BJ (cell line): ENCODE measurements at regions not wholly inside any gene's neighbourhood (a gene's known extent, or its start where the extent isn't known, plus 50 kb on each side); places are given as distances from the start of the nearest gene placed in this dataset.
A peak's percentile ranks its signal among the peaks of the same experiment; 100 is the strongest.

ENCODE experiments used
- CTCF ChIA-PET: fragments of 350-600 bp; formaldehyde crosslinking; extraction: SDS; loops from one replicate; lab custom pipeline; 2021; ENCODE audit warnings: antibody characterized with exemption, inconsistent platforms; lab: Yijun Ruan, JAX
- POLR2A ChIA-PET: fragments of 300-600 bp; sonication (Branson Sonifier 250); formaldehyde crosslinking; extraction: SDS; loops from one replicate; lab custom pipeline; 2021; ENCODE audit warnings: antibody characterized with exemption; lab: Charles Lee
- DNase-seq: peaks from one replicate; pipeline ENCODE4 v3.0.0-alpha.2; 2011; ENCODE audit warnings: low read depth
- H3K27me3 ChIP-seq: 2 replicates; pipeline ENCODE4 v1.6.0; 2011; ENCODE audit warnings: low read length; ENCODE audit not compliant: control insufficient read depth, insufficient read depth
- H3K36me3 ChIP-seq: 2 replicates; pipeline ENCODE4 v1.5.1; 2011; ENCODE audit warnings: low read length; ENCODE audit not compliant: control insufficient read depth, insufficient read depth
- H3K4me3 ChIP-seq: 2 replicates; pipeline ENCODE4 v1.5.1; 2011; ENCODE audit warnings: low read depth, mild to moderate bottlenecking, control low read depth, low read length
- CTCF ChIP-seq: IDR thresholded peaks from 2 replicates; pipeline ENCODE4 v1.5.1; 2011; ENCODE audit warnings: low read depth, mild to moderate bottlenecking, control low read depth, inconsistent platforms, low read length, moderate library complexity; ENCODE audit not compliant: insufficient read depth

- Histone ChIP-seq H3K27me3 (no peaks in the 10 kb centered on the region), H3K36me3 (no peaks in the 10 kb centered on the region), H3K4me3 (no peak overlapping the region)
- no peak for DNase-seq
- no peak for TF ChIP-seq CTCF
- ChIA-PET POLR2A (no interaction called here), CTCF (interaction anchor here (1.4 kb wide), 1 partner anchor 139 kb away, joined by 3 read pairs; no protein-coding TSS in a partner anchor)
These were observed 785.6 kb upstream of the SOX9 start for GRCh38 chr17:71335212-71335611.

- no peaks in the 10 kb centered on the region for H3K27me3 ChIP-seq
- no peak overlapping the region for H3K4me3 ChIP-seq
- no peak for DNase-seq
- ChIA-PET CTCF (no interaction called here), POLR2A (interaction anchor here (0.6 kb wide), 1 partner anchor 155 kb away, joined by 5 read pairs; no protein-coding TSS in a partner anchor)
- TF ChIP-seq CTCF = no peak
- H3K36me3 ChIP-seq = no peaks in the 10 kb centered on the region
These were observed 782.9 kb upstream of the SOX9 start for GRCh38 chr17:71337938-71338337.

- no peaks in the 10 kb centered on the region for H3K36me3 ChIP-seq
- TF ChIP-seq CTCF = no peak
- CTCF ChIA-PET = no interaction called here
- DNase-seq = no peak
- POLR2A ChIA-PET = interaction anchor here (0.6 kb wide), 1 partner anchor 156 kb away, joined by 5 read pairs; no protein-coding TSS in a partner anchor
- H3K4me3 ChIP-seq = 0 out of 2 replicates have a peak overlapping the region, but pooled peaks have one; percentile 9
- H3K27me3 ChIP-seq = no peaks in the 10 kb centered on the region
These were observed 782.4 kb upstream of the SOX9 start for GRCh38 chr17:71338396-71338795.

- POLR2A ChIA-PET = no interaction called here
- no peak for TF ChIP-seq CTCF
- no peaks in the 10 kb centered on the region for H3K36me3 ChIP-seq
- H3K4me3 ChIP-seq = no peak overlapping the region
- H3K27me3 ChIP-seq = no peaks in the 10 kb centered on the region
- no peak for DNase-seq
- CTCF ChIA-PET = no interaction called here
These were observed 781.6 kb upstream of the SOX9 start for GRCh38 chr17:71339206-71339605.

DNA sequence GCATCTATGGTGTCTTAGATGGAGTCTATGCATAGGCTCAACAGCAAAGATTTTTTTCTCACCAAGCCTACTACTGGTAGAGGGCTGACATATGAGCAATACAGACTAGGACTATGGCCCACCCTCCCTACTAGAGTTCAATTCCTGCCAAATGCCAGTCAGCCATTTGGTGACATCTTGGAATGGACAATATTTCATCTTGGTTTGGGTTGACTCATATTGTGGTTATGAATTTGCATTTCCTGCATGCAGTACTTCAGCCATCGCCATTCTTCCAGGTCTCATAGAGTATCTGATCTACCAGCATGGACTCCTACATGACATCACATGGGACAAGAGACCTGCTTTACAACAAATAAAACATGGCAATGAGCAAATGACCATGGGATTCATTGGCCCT, 778.1 kb upstream of the SOX9 start:
- Histone ChIP-seq H3K36me3 (no peaks in the 10 kb centered on the region), H3K27me3 (no peaks in the 10 kb centered on the region), H3K4me3 (no peak overlapping the region)
- TF ChIP-seq CTCF = no peak
- no peak for DNase-seq
- POLR2A ChIA-PET = no interaction called here
- CTCF ChIA-PET = no interaction called here
